Naive thymus-derived CD4-positive, alpha-beta T cell (primary cell): ENCODE measurements at regions not wholly inside any gene's neighbourhood (a gene's known extent, or its start where the extent isn't known, plus 50 kb on each side); places are given as distances from the start of the nearest gene placed in this dataset.

Source experiments
- ATAC-seq: fragments of 150-1000 bp; cut with Tn5 transposase; 2 replicates; pipeline ENCODE4 v1.10.0; 2021; ENCODE audit warnings: mild to moderate bottlenecking, moderate library complexity
- CTCF ChIA-PET: fragments of 350-600 bp; sonication (Branson Sonifier 250); formaldehyde crosslinking; loops from one replicate; lab custom pipeline; 2021; ENCODE audit warnings: antibody characterized with exemption; lab: Charles Lee
- POLR2A ChIA-PET: fragments of 350-600 bp; sonication (Branson Sonifier 250); formaldehyde crosslinking; loops from one replicate; lab custom pipeline; 2021; ENCODE audit warnings: antibody characterized with exemption, inconsistent platforms; lab: Charles Lee
- DNase-seq, 9 donors: peaks; one replicate each; pipeline versions ENCODE4 v3.0.0 to v3.0.0-alpha.2; 2020 to 2022; ENCODE audit warnings: mixed read lengths in 1 of 9
- H3K27ac ChIP-seq: one replicate; pipeline ENCODE4 v1.7.0; 2013; ENCODE audit warnings: mild to moderate bottlenecking, low read depth, low read length, moderate library complexity
- H3K27me3 ChIP-seq, 2 donors: one replicate each; pipeline ENCODE4 v1.7.0; 2013; ENCODE audit warnings: low read length in 2 of 2, mild to moderate bottlenecking in 2 of 2, moderate library complexity in 2 of 2; ENCODE audit not compliant: control insufficient read depth in 2 of 2, insufficient read depth in 2 of 2
- H3K36me3 ChIP-seq, 3 experiments: 1 replicate in 2 of 3; 2 replicates in 1 of 3; pipeline ENCODE4 v1.7.0; 2013; ENCODE audit warnings: low read length in 3 of 3, mild to moderate bottlenecking in 3 of 3, moderate library complexity in 1 of 3; ENCODE audit not compliant: insufficient read depth in 3 of 3, control insufficient read depth in 2 of 3
- H3K4me1 ChIP-seq, 2 donors: one replicate each; pipeline ENCODE4 v1.7.0; 2013; ENCODE audit warnings: low read length in 2 of 2, mild to moderate bottlenecking in 2 of 2, moderate library complexity in 1 of 2; ENCODE audit not compliant: control insufficient read depth in 2 of 2, insufficient read depth in 2 of 2
- H3K4me3 ChIP-seq: 2 replicates; pipeline ENCODE4 v1.7.0; 2013; ENCODE audit warnings: mild to moderate bottlenecking, low read length
- H3K9me3 ChIP-seq, 3 experiments: 1 replicate in 2 of 3; 2 replicates in 1 of 3; pipeline ENCODE4 v1.7.0; 2013; ENCODE audit warnings: low read length in 3 of 3; ENCODE audit not compliant: control insufficient read depth in 2 of 3
- H3K27ac Mint-ChIP-seq, 9 donors: one replicate each; pipeline ENCODE4 v1.8.0; 2020 to 2022; ENCODE audit warnings: mixed read lengths in 9 of 9, mild to moderate bottlenecking in 8 of 9, moderate library complexity in 5 of 9, inconsistent platforms in 2 of 9
- H3K27me3 Mint-ChIP-seq, 5 donors: one replicate each; pipeline ENCODE4 v1.8.0; 2021 to 2022; ENCODE audit warnings: mixed read lengths in 5 of 5, mild to moderate bottlenecking in 1 of 5
- H3K36me3 Mint-ChIP-seq, 5 donors: one replicate each; pipeline ENCODE4 v1.8.0; 2020 to 2022; ENCODE audit warnings: mixed read lengths in 5 of 5, mild to moderate bottlenecking in 3 of 5, inconsistent platforms in 1 of 5
- H3K4me1 Mint-ChIP-seq, 7 donors: one replicate each; pipeline ENCODE4 v1.8.0; 2020 to 2022; ENCODE audit warnings: mixed read lengths in 7 of 7, mild to moderate bottlenecking in 3 of 7, inconsistent platforms in 1 of 7
- H3K4me3 Mint-ChIP-seq, 10 donors: one replicate each; pipeline ENCODE4 v1.8.0; 2020 to 2022; ENCODE audit warnings: mild to moderate bottlenecking in 10 of 10, mixed read lengths in 10 of 10, moderate library complexity in 6 of 10, inconsistent platforms in 2 of 10
- H3K9me3 Mint-ChIP-seq, 11 donors: one replicate each; pipeline ENCODE4 v1.8.0; 2020 to 2022; ENCODE audit warnings: mixed read lengths in 11 of 11, mild to moderate bottlenecking in 4 of 11, inconsistent platforms in 1 of 11, moderate library complexity in 1 of 11
- intact Hi-C, 2 donors: fragments of 100-400 bp; cut with micrococcal nuclease; formaldehyde crosslinking; loops; one replicate each; pipeline ENCODE4 v1.15.1; 2023

- H3K27ac ChIP-seq: no peak overlapping the region
- Mint-ChIP-seq H3K27me3 (peaks cover 0 to 12% (median 0%) of the 10 kb centered on the region in 5 donors), H3K36me3 (peaks cover 0 to 7% (median 0%) of the 10 kb centered on the region in 5 donors), H3K9me3 (peaks cover 0 to 3% (median 0%) of the 10 kb centered on the region in 11 donors), H3K27ac (no peak overlapping the region), H3K4me1 (no peaks in the 10 kb centered on the region), H3K4me3 (no peak overlapping the region)
- no peaks in the 10 kb centered on the region for H3K36me3 ChIP-seq
- ATAC-seq: no peak
- ChIA-PET CTCF (no interaction called here), POLR2A (no interaction called here)
- no peaks in the 10 kb centered on the region for H3K9me3 ChIP-seq
- H3K27me3 ChIP-seq: no peaks in the 10 kb centered on the region
- H3K4me1 ChIP-seq: no peaks in the 10 kb centered on the region
- no peak for DNase-seq
- H3K4me3 ChIP-seq: no peak overlapping the region
- intact Hi-C loops: no loop called here
These were observed 392.3 kb downstream of the OMA1 start for GRCh38 chr1:58154256-58154655.

- Mint-ChIP-seq H3K27me3 (peaks cover 0 to 15% (median 0%) of the 10 kb centered on the region in 5 donors), H3K36me3 (peaks cover 0 to 7% (median 0%) of the 10 kb centered on the region in 5 donors), H3K9me3 (peaks cover 0 to 5% (median 0%) of the 10 kb centered on the region in 11 donors), H3K4me1 (no peaks in the 10 kb centered on the region), H3K27ac (no peak overlapping the region), H3K4me3 (no peak overlapping the region)
- ChIA-PET CTCF (no interaction called here), POLR2A (no interaction called here)
- Histone ChIP-seq H3K36me3 (no peaks in the 10 kb centered on the region), H3K4me3 (no peak overlapping the region), H3K27me3 (no peaks in the 10 kb centered on the region), H3K27ac (no peak overlapping the region), H3K9me3 (no peaks in the 10 kb centered on the region), H3K4me1 (no peaks in the 10 kb centered on the region)
- intact Hi-C loops: no loop called here
- DNase-seq (no peak), ATAC-seq (no peak)
These were observed 393.8 kb downstream of the OMA1 start for GRCh38 chr1:58152697-58153096.

GRCh38 chr1:58149271-58149812 is 397.2 kb downstream of the OMA1 start:
- Mint-ChIP-seq H3K4me3 (no peak overlapping the region), H3K9me3 (peaks cover 0 to 5% (median 0%) of the 10 kb centered on the region in 11 donors), H3K36me3 (peaks cover 0 to 15% (median 0%) of the 10 kb centered on the region in 5 donors), H3K27ac (no peak overlapping the region), H3K27me3 (peaks cover 0 to 12% (median 0%) of the 10 kb centered on the region in 5 donors), H3K4me1 (no peaks in the 10 kb centered on the region)
- intact Hi-C loops: no loop called here
- H3K27ac ChIP-seq: no peak overlapping the region
- no peak for ATAC-seq
- no peaks in the 10 kb centered on the region for H3K9me3 ChIP-seq
- peak in 1 of 9 donors; percentile 4 for DNase-seq
- no peak overlapping the region for H3K4me3 ChIP-seq
- ChIA-PET CTCF (no interaction called here), POLR2A (no interaction called here)
- no peaks in the 10 kb centered on the region for H3K27me3 ChIP-seq
- no peaks in the 10 kb centered on the region for H3K4me1 ChIP-seq
- no peaks in the 10 kb centered on the region for H3K36me3 ChIP-seq

- DNase-seq (no peak), ATAC-seq (no peak)
- no peaks in the 10 kb centered on the region for H3K36me3 ChIP-seq
- Mint-ChIP-seq H3K4me3 (no peak overlapping the region), H3K4me1 (no peaks in the 10 kb centered on the region), H3K36me3 (peaks cover 0 to 8% (median 4%) of the 10 kb centered on the region in 5 donors), H3K27me3 (peaks cover 0 to 3% (median 0%) of the 10 kb centered on the region in 5 donors), H3K9me3 (peaks cover 0 to 9% (median 3%) of the 10 kb centered on the region in 11 donors), H3K27ac (no peak overlapping the region)
- H3K27ac ChIP-seq: no peak overlapping the region
- H3K4me3 ChIP-seq: no peak overlapping the region
- no peaks in the 10 kb centered on the region for H3K4me1 ChIP-seq
- intact Hi-C loops: no loop called here
- H3K27me3 ChIP-seq: no peaks in the 10 kb centered on the region
- no peaks in the 10 kb centered on the region for H3K9me3 ChIP-seq
- ChIA-PET POLR2A (no interaction called here), CTCF (no interaction called here)
These were observed 401.7 kb downstream of the OMA1 start for GRCh38 chr1:58144698-58145270.

GRCh38 chr1:58143972-58144697 is 402.4 kb downstream of the OMA1 start:
- peaks cover 0 to 8% (median 4%) of the 10 kb centered on the region in 5 donors for H3K36me3 Mint-ChIP-seq
- Histone ChIP-seq H3K27me3 (no peaks in the 10 kb centered on the region), H3K27ac (no peak overlapping the region), H3K9me3 (no peaks in the 10 kb centered on the region), H3K4me1 (no peaks in the 10 kb centered on the region), H3K36me3 (no peaks in the 10 kb centered on the region), H3K4me3 (no peak overlapping the region)
- no peak overlapping the region for H3K4me3 Mint-ChIP-seq
- peaks cover 0 to 9% (median 4%) of the 10 kb centered on the region in 11 donors for H3K9me3 Mint-ChIP-seq
- DNase-seq (no peak), ATAC-seq (no peak)
- intact Hi-C loops: no loop called here
- H3K27me3 Mint-ChIP-seq: peaks cover 0 to 3% (median 0%) of the 10 kb centered on the region in 5 donors
- POLR2A ChIA-PET: no interaction called here
- H3K4me1 Mint-ChIP-seq: no peaks in the 10 kb centered on the region
- CTCF ChIA-PET: no interaction called here
- H3K27ac Mint-ChIP-seq: no peak overlapping the region

- H3K9me3 ChIP-seq: no peaks in the 10 kb centered on the region
- ChIA-PET CTCF (no interaction called here), POLR2A (no interaction called here)
- intact Hi-C loops: no loop called here
- H3K4me1 Mint-ChIP-seq: peaks cover 0 to 28% (median 9%) of the 10 kb centered on the region in 7 donors
- H3K36me3 Mint-ChIP-seq: peaks cover 0 to 18% (median 0%) of the 10 kb centered on the region in 5 donors
- H3K27ac Mint-ChIP-seq: peak overlapping the region in 5 of 9 donors; percentile 33 to 87 (median 70)
- ATAC-seq: peak; percentile 37
- no peaks in the 10 kb centered on the region for H3K36me3 ChIP-seq
- no peaks in the 10 kb centered on the region for H3K4me1 ChIP-seq
- H3K4me3 Mint-ChIP-seq: peak overlapping the region in 2 of 10 donors; percentile 0 to 45
- no peak overlapping the region for H3K4me3 ChIP-seq
- peak in 5 of 9 donors; percentile 10 to 39 (median 25) for DNase-seq
- peaks cover 0 to 7% (median 0%) of the 10 kb centered on the region in 5 donors for H3K27me3 Mint-ChIP-seq
- H3K9me3 Mint-ChIP-seq: peaks cover 2 to 29% (median 11%) of the 10 kb centered on the region in 11 donors
- H3K27me3 ChIP-seq: no peaks in the 10 kb centered on the region
- no peak overlapping the region for H3K27ac ChIP-seq
These were observed 410.1 kb downstream of the OMA1 start for GRCh38 chr1:58136387-58136786.
